DMS 273 treated with DMSO at 0.1 percent for 48 hours (cell line): ENCODE measurements at regions not wholly inside any gene's neighbourhood (a gene's known extent, or its start where the extent isn't known, plus 50 kb on each side); places are given as distances from the start of the nearest gene placed in this dataset.

ENCODE experiments used
- DNase-seq: peaks from one replicate; lab custom pipeline; 2025; lab: John Stamatoyannopoulos, UW

DNA sequence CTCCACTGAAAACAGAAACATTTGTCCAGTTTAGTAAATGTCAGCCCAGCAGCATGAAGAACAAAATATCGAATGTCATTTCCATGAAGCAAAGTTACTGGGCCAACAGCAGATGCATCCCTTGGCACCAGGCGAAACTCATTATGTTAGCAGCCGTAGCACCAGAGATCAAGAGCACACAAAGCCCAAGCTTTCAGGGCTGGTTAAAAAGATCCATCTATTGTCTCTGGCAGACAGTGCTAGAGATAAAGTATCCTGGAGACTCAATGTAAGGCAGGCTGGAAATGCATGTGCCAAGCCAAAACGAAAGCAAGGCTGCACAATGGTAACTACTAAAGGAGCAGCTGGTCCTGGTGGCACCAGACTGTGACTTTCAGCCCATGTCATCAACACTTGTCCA, 120.3 kb upstream of the PLEKHG7 start:
- no peak for DNase-seq

- DNase-seq, result no peak
Measured at GRCh38 chr12:92581604-92582003, 121.2 kb upstream of the PLEKHG7 start.

DNA sequence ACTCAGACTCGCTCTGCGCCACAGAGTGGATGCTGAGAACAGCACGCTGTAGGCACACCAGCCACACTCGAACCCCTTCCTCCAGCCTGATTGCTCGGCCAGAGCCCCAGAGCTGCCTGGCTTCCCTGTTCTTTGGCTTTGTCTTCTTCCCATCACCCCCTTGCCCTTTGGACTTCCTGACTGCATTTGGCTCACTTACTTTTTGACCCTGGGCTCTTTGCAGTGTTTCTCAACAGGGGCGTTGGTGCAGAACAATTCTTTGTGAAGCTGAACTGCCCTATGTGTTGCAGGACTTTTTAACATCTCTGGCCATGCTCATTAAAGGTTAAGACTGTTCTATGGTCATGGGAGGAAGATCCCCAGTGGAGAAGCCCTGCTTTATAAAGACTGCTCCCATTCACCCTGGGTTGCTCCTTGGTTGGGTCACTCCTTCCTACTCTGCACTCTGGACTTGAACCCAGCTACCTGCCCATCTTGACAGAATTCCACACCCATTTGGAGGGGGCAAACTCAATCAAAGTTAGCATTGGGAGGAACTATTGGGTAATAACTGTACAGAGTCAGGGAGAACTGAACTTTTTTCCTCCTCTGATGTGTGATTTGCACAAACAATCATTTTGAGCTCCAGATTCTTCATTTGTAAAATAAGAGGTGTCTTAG, 127.7 kb upstream of the PLEKHG7 start:
- DNase-seq, result no peak

- peak; percentile 43 for DNase-seq
Measured at GRCh38 chr12:92574051-92574783, 128.6 kb upstream of the PLEKHG7 start.

DNA sequence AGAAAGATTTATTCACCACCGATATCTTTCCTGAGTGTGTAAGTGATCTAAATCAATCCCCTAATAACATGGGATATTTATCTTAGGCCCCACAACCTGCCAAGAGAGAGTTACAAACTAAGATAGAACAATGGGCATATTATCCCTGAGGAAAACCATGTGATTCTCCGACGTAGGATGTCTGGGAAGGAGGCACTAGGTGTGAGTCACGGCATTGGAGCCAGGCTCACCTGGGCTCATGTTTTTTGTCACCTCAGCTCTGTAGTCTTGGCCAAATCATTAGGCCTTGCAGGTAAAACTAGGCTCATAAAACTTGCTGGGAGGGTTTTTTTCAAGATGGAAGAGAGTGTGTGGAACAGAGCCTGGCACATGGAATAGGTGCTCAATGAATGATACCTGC, 129.7 kb upstream of the PLEKHG7 start:
- no peak for DNase-seq

DNA sequence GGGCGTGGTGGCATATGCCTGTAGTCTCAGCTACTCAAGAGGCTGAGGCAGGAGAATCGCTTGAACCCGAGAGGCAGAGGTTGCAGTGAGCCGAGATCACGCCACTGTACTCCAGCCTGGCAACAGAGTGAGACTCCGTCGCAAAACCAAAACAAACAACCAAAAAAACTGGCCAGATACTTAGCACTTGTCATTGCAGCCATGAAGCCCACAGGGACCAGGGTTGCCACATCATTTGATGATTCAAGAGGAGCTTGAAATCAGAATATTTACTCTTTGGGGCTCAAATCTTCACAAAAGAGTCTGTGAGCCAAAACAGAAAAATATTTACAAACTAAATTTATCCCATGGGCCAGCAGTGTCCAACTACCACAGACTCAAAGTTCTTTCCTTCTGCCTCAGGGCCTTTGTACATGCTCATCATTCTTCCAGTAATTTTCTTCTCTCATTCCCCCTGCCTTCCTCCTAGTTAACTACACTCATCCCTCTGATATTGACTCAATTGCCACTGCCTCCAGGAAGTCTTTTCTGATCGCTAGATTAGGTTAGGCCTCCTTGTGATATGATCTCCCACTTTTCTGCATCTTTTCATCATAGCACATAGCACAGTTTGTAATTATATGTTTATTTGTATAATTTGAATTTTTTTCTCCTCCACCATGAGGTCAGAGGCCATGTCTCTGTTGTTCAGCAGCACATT, 130.8 kb upstream of the PLEKHG7 start:
- DNase-seq, result no peak

- DNase-seq, result no peak
Measured at GRCh38 chr12:92571169-92571568, 131.6 kb upstream of the PLEKHG7 start.

GRCh38 chr12:92570056-92570753, 132.6 kb upstream of the PLEKHG7 start:
- DNase-seq, result peak; percentile 24

- DNase-seq, result no peak
Measured at GRCh38 chr12:92568691-92569090, 134.1 kb upstream of the PLEKHG7 start.

GRCh38 chr12:92566448-92567019, 136.3 kb upstream of the PLEKHG7 start:
- no peak for DNase-seq

DNA sequence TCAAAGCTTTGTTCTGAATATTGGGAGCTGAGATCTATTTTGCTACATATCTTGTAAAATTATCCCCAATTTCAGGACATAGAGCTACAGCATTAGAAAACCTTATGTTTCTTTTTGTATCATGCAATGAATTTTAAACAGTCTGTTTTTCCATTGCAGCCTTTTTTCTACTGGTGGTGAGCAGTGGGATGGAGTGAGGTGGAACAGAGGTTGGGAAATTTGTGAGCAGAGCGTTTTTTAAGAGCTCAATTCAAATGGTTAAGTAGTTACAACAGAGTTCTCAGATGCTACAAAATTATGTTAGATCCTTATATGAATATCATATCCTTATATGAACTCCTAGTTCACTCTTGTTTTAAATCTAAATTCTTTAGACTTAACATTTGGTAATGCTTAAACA, 139.0 kb upstream of the PLEKHG7 start:
- DNase-seq, result no peak

DNA sequence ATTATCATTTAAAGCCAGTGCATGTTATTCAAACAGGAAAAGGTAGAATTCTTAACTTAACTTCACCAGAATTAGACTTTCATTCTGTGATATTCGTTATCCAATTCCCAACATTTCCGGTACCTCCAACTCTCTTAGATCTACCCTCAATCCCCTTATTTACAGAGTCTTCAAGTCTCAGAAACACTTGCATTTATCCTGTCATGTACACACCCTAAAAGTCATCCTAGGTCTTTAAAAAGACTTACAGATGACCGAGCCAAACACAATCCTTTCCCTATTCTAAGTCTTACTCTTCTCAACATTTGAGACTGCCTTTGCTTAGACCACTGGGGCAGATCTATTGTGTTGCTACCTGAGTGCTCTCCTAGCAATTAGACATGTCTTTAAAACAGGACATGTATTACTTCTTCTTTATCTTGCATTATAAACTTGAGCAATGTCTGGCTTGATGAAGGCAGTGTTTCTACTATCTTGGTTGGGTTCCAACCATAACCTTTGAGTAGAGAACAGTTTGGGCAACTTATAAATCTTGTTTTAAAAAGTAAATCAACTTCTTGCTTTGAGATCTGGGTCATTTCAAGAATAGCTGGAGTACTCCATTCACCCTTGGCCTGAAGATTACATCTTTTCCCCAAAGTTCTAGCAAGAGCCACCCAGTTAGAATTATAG, 140.6 kb upstream of the PLEKHG7 start:
- DNase-seq, result no peak

GRCh38 chr12:92561543-92561899, 141.3 kb upstream of the PLEKHG7 start:
- no peak for DNase-seq

DNA sequence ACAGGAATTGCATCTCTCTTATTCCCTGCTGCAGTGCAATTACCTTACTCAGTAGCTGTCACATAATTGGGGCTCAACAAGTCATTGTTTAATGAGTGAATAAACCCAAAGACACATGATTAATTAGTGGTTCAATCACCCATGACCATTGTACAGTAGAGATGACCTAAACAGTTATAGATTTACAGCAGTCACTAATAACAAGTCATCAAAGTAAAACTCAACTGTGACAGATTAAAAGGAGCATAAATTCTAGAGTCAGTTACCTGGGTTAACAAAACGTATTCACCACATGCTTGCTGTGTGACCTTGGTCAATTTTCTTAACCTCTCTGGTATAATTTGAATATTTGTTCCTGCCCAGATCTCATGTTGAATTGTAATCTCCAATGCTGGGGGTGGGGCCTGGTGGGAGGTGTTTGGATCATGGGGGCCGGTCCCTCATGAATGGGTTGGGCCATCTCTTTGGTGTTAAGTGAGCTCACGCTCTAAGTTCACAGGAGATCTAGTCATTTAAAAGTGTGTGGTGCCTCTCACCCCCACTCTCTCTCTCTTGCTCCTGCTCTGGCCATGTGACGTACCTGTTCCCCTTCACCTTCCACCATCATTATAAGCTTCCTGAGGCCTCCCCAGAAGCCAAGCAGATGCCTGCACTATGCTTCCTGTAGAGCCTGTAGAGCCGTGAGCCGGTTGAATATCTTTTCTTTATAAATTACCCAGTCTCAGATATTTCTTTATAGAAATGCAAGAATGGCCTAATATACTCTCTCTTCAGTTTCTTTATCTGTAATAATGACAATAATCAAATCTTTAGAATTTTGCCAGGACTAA, 141.9 kb upstream of the PLEKHG7 start:
- DNase-seq, result no peak

DNA sequence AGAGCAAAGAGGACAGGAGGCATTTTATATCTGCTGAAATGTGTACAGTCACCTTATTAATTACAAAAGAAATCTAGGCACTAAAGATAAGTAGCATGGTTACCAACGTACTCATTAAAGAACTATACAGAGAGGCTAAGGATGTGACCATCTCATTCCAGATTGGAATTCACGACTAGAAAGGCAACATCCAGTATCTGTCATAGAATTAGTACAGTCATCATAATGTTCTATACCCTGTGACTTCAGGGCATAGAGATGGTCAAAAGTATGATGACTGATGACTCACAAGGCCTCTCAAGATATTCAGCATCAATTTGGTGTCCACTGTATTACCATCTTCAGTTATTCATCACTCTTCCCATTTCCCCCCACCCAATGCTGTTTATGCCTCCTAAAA, 144.0 kb upstream of the PLEKHG7 start:
- DNase-seq, result no peak

DNA sequence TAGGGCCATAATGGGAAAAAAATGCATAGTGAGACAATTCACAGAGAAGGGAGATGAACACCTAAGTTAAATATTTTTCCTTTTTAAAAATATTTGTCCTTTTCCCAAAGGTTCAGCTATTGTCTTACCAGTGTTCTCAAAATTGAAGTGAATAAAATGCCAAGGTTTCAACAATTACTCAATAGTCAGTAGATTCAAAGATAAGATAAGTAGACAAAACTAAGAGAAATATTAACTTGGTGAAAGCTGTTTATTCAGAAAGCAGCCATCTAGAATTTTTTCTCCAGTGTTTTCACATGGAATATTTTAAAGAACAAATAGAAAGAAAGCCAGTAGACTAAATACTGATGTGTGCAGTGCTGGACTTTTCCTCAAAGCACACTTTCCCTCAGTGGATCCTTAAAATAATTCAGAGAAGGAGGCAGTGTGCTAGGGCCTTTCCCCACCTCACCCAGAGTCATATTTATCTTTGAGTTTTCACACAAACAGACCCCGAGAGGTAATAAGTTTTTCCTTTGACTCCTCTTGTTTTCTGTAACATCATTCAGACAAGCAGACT, 144.5 kb upstream of the PLEKHG7 start:
- DNase-seq, result no peak

- DNase-seq, result no peak
Measured at GRCh38 chr12:92557422-92557724, 145.4 kb upstream of the PLEKHG7 start.

GRCh38 chr12:92556637-92557421, 146.0 kb upstream of the PLEKHG7 start:
- DNase-seq, result no peak

DNA sequence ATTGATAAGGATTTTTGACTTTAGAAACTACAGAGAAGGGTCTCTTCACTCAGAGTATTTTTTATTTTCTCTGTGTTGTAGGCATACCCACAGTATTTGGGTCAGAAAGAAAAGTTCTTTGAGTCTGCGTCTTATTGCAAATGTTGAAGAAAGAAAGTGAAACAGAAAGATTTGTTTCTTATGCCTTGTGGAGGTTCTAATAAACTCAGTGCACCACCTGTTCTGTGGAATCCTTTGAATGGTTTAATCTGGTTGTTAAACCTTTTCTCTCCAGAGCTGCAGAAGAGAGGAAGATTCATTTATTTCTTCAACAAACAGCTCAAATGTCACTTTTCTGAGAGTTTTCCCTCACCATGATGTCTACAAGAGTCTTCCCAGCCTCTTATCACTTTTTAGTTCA, 146.6 kb upstream of the PLEKHG7 start:
- DNase-seq, result no peak
